Gastrocnemius medialis (tissue), 4 donors: ENCODE measurements at regions not wholly inside any gene's neighbourhood (a gene's known extent, or its start where the extent isn't known, plus 50 kb on each side); places are given as distances from the start of the nearest gene placed in this dataset.

Experiments used
- ATAC-seq, 2 donors: fragments of 150-250 bp; one replicate each; pipeline ENCODE4 v1.9.1; 2016
- DNase-seq, 2 donors: peaks; one replicate each; pipeline ENCODE4 v3.0.0-alpha.2; 2019
- H3K27ac ChIP-seq, 4 donors: fragments of 200-600 bp; sonication (generic); 1 replicate in 1 of 4; 2 replicates in 3 of 4; pipeline ENCODE4 v1.5.1; 2016 to 2018; ENCODE audit warnings: mild to moderate bottlenecking in 2 of 4, moderate library complexity in 1 of 4
- H3K27me3 ChIP-seq, 3 donors: fragments of 200-600 bp; sonication (generic) in 2 of 3; 1 replicate in 1 of 3; 2 replicates in 2 of 3; pipeline versions ENCODE4 v1.5.1 to v1.6.0; 2016 to 2019; ENCODE audit warnings: mild to moderate bottlenecking in 1 of 3, moderate library complexity in 1 of 3
- H3K36me3 ChIP-seq, 2 donors: fragments of 200-600 bp; sonication (generic) in 1 of 2; one replicate each; pipeline ENCODE4 v1.5.1; 2017 to 2018
- H3K4me1 ChIP-seq, 2 donors: fragments of 200-600 bp; sonication (generic) in 1 of 2; one replicate each; pipeline ENCODE4 v1.5.1; 2016 to 2017; ENCODE audit warnings: mild to moderate bottlenecking in 2 of 2
- H3K4me3 ChIP-seq, 4 donors: fragments of 200-600 bp; sonication (generic) in 3 of 4; 1 replicate in 1 of 4; 2 replicates in 3 of 4; pipeline ENCODE4 v1.5.1; 2016 to 2019; ENCODE audit warnings: mild to moderate bottlenecking in 2 of 4
- H3K9me3 ChIP-seq, 3 donors: fragments of 200-600 bp; sonication (generic) in 2 of 3; 1 replicate in 1 of 3; 2 replicates in 2 of 3; pipeline ENCODE4 v1.5.1; 2016 to 2019
- CTCF ChIP-seq, 5 experiments: fragments of 450-650 bp in 3 of 5; fragments of 200-600 bp in 2 of 5; sonication (generic) in 2 of 5; IDR thresholded peaks in 4 of 5; conservative IDR thresholded peaks in 1 of 5; 1 replicate in 4 of 5; 2 replicates in 1 of 5; pipeline ENCODE4 v1.5.1; 2016 to 2019; ENCODE audit warnings: antibody characterized with exemption in 5 of 5, mild to moderate bottlenecking in 3 of 5, moderate library complexity in 3 of 5
- POLR2A ChIP-seq, 2 donors: fragments of 450-650 bp; IDR thresholded peaks; one replicate each; pipeline ENCODE4 v1.6.1; 2017; ENCODE audit warnings: antibody characterized with exemption in 2 of 2, mild to moderate bottlenecking in 2 of 2, moderate library complexity in 2 of 2
- in situ Hi-C, 4 donors: fragments of 200-750 bp; cut with MboI; loops; one replicate each; pipeline versions ENCODE4 v1.15.0 to v1.8.0; 2017; ENCODE audit warnings: low sequenced_read_pairs in 4 of 4
- intact Hi-C: fragments of 100-400 bp; cut with DNase I; formaldehyde crosslinking; loops from one replicate; pipeline ENCODE4 v1.15.1; 2023; ENCODE audit warnings: low total_unique reads

GRCh38 chr22:44369916-44370801 is 57.4 kb upstream of the SHISAL1 start:
- no peak for TF ChIP-seq POLR2A (IDR thresholded peaks at IDR 0.05)
- no peak for TF ChIP-seq CTCF (IDR thresholded peaks at IDR 0.05 in 4 of 5, conservative IDR thresholded peaks at IDR 0.05 in 1 of 5)
- Histone ChIP-seq H3K36me3 (no peaks in the 10 kb centered on the region), H3K9me3 (no peaks in the 10 kb centered on the region), H3K27ac (no peak overlapping the region), H3K4me3 (no peak overlapping the region), H3K27me3 (no peaks in the 10 kb centered on the region), H3K4me1 (no peaks in the 10 kb centered on the region)
- ATAC-seq (no peak), DNase-seq (no peak)
- intact Hi-C loops (no loop called here), in situ Hi-C loops (no loop called here)

GRCh38 chr22:44369293-44369661 is 56.5 kb upstream of the SHISAL1 start:
- Histone ChIP-seq H3K36me3 (no peaks in the 10 kb centered on the region), H3K27me3 (no peaks in the 10 kb centered on the region), H3K9me3 (no peaks in the 10 kb centered on the region), H3K4me1 (no peaks in the 10 kb centered on the region), H3K27ac (no peak overlapping the region), H3K4me3 (no peak overlapping the region)
- DNase-seq (no peak), ATAC-seq (no peak)
- intact Hi-C loops (no loop called here), in situ Hi-C loops (no loop called here)
- TF ChIP-seq POLR2A (IDR thresholded peaks at IDR 0.05) (no peak), CTCF (IDR thresholded peaks at IDR 0.05 in 4 of 5, conservative IDR thresholded peaks at IDR 0.05 in 1 of 5) (no peak)

GRCh38 chr22:44368611-44369292 is 56.0 kb upstream of the SHISAL1 start:
- DNase-seq, result no peak
- TF ChIP-seq POLR2A (IDR thresholded peaks at IDR 0.05) (no peak), CTCF (IDR thresholded peaks at IDR 0.05 in 4 of 5, conservative IDR thresholded peaks at IDR 0.05 in 1 of 5) (no peak)
- ATAC-seq, result no peak
- Histone ChIP-seq H3K4me3 (no peak overlapping the region), H3K36me3 (no peaks in the 10 kb centered on the region), H3K27ac (no peak overlapping the region), H3K9me3 (no peaks in the 10 kb centered on the region), H3K27me3 (no peaks in the 10 kb centered on the region), H3K4me1 (peaks cover 4 to 5% of the 10 kb centered on the region in 2 donors)
- intact Hi-C loops, result no loop called here
- in situ Hi-C loops, result no loop called here

GRCh38 chr22:44366372-44367300 is 53.9 kb upstream of the SHISAL1 start:
- Histone ChIP-seq H3K36me3 (no peaks in the 10 kb centered on the region), H3K27ac (no peak overlapping the region), H3K9me3 (no peaks in the 10 kb centered on the region), H3K4me1 (peaks cover 4 to 9% of the 10 kb centered on the region in 2 donors), H3K4me3 (no peak overlapping the region), H3K27me3 (no peaks in the 10 kb centered on the region)
- no peak for ATAC-seq
- DNase-seq, result no peak
- intact Hi-C loops, result no loop called here
- TF ChIP-seq POLR2A (IDR thresholded peaks at IDR 0.05), result no peak
- no peak for TF ChIP-seq CTCF (IDR thresholded peaks at IDR 0.05 in 4 of 5, conservative IDR thresholded peaks at IDR 0.05 in 1 of 5)
- in situ Hi-C loops, result no loop called here
